Suprapubic skin (tissue), 4 donors: ENCODE measurements at regions not wholly inside any gene's neighbourhood (a gene's known extent, or its start where the extent isn't known, plus 50 kb on each side); places are given as distances from the start of the nearest gene placed in this dataset.

Experiments used
- DNase-seq, 2 donors: peaks; one replicate each; pipeline ENCODE4 v3.0.0-alpha.2; 2019; ENCODE audit warnings: low spot score in 2 of 2
- H3K27ac ChIP-seq: fragments of 200-600 bp; sonication (generic); one replicate; pipeline ENCODE4 v1.5.1; 2019
- H3K27me3 ChIP-seq: fragments of 200-600 bp; sonication (generic); one replicate; pipeline ENCODE4 v1.5.1; 2019
- H3K36me3 ChIP-seq: fragments of 200-600 bp; sonication (generic); one replicate; pipeline ENCODE4 v1.5.1; 2019
- H3K4me1 ChIP-seq: fragments of 200-600 bp; sonication (generic); one replicate; pipeline ENCODE4 v1.5.1; 2019
- H3K4me3 ChIP-seq: fragments of 200-600 bp; sonication (generic); one replicate; pipeline ENCODE4 v1.5.1; 2019; ENCODE audit warnings: mild to moderate bottlenecking
- H3K9me3 ChIP-seq: fragments of 200-600 bp; sonication (generic); one replicate; pipeline ENCODE4 v1.5.1; 2019
- EP300 ChIP-seq: sonication (generic); formaldehyde crosslinking; IDR thresholded peaks from one replicate; pipeline ENCODE4 v1.6.1; 2017; ENCODE audit warnings: antibody characterized with exemption
- POLR2A ChIP-seq, 2 donors: fragments of 450-650 bp; IDR thresholded peaks; one replicate each; pipeline ENCODE4 v1.6.1; 2017; ENCODE audit warnings: antibody characterized with exemption in 2 of 2, mild to moderate bottlenecking in 2 of 2, moderate library complexity in 2 of 2
- POLR2AphosphoS5 ChIP-seq, 3 donors: sonication (generic); formaldehyde crosslinking; IDR thresholded peaks; one replicate each; pipeline ENCODE4 v1.6.1; 2017; ENCODE audit warnings: antibody characterized with exemption in 3 of 3
- WGBS: methylation state at CpG from one replicate; pipeline ENCODE4 v1.1.5; 2018; 5-methylcytosine and 5-hydroxymethylcytosine counted together
- TF ChIP-seq, protein P1 (sequence below), 2 donors: fragments of 200-600 bp in 1 of 2; fragments of 450-650 bp in 1 of 2; sonication (generic) in 1 of 2; IDR thresholded peaks; one replicate each; pipeline ENCODE4 v1.5.1; 2016 to 2019; ENCODE audit warnings: antibody characterized with exemption in 2 of 2, mild to moderate bottlenecking in 1 of 2, moderate library complexity in 1 of 2

DNA sequence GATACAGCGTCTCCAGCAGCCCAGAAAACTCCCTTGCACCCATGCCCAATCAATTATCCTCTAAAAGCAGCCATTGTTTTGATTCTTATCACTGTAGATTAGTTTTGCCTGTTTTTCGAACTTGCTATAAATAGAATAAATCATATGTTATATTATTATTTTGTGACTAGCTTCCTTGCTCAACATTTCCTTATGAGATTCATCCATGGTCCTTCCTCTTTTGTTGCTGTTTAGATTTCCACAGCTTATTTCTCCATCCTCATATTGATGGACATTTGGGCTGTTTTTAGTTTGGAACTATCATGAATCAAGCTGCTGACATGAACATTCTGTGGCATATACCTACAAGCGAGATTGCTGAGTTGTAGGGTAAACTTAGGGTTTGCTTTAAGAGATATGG is 595.3 kb downstream of the BCOR start:
- Histone ChIP-seq H3K9me3 (no peaks in the 10 kb centered on the region), H3K36me3 (no peaks in the 10 kb centered on the region), H3K27me3 (no peaks in the 10 kb centered on the region), H3K27ac (no peak overlapping the region), H3K4me3 (no peak overlapping the region), H3K4me1 (no peaks in the 10 kb centered on the region)
- TF ChIP-seq POLR2A (IDR thresholded peaks at IDR 0.05) (no peak), POLR2AphosphoS5 (IDR thresholded peaks at IDR 0.05) (no peak), EP300 (no peak)
- TF ChIP-seq, protein P1, sequence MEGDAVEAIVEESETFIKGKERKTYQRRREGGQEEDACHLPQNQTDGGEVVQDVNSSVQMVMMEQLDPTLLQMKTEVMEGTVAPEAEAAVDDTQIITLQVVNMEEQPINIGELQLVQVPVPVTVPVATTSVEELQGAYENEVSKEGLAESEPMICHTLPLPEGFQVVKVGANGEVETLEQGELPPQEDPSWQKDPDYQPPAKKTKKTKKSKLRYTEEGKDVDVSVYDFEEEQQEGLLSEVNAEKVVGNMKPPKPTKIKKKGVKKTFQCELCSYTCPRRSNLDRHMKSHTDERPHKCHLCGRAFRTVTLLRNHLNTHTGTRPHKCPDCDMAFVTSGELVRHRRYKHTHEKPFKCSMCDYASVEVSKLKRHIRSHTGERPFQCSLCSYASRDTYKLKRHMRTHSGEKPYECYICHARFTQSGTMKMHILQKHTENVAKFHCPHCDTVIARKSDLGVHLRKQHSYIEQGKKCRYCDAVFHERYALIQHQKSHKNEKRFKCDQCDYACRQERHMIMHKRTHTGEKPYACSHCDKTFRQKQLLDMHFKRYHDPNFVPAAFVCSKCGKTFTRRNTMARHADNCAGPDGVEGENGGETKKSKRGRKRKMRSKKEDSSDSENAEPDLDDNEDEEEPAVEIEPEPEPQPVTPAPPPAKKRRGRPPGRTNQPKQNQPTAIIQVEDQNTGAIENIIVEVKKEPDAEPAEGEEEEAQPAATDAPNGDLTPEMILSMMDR (IDR thresholded peaks at IDR 0.05), result no peak
- 72% methylated on average over 3 of the region's 3 CpGs for WGBS
- DNase-seq, result no peak

DNA sequence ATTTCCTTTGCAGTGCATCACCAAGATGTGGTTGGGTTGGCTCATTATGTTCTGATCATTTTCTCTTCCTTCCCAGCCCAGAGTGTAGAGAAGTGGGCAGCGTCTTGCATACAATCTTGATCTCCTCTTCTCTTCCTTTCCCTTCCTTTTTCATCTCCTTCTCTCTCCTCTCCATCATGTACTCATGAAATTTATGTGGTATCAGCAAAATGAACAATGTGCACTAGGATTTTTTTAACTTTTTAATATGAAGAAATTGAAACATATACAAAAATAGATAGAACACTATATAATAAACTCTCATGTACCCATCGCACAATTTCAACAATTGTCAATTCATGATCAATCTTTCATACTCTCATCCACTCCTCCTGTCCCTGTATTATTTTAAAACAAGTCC is 593.5 kb downstream of the BCOR start:
- TF ChIP-seq EP300 (no peak), POLR2AphosphoS5 (IDR thresholded peaks at IDR 0.05) (no peak), POLR2A (IDR thresholded peaks at IDR 0.05) (no peak)
- TF ChIP-seq, protein P1 (IDR thresholded peaks at IDR 0.05), result no peak
- Histone ChIP-seq H3K27me3 (no peaks in the 10 kb centered on the region), H3K4me1 (no peaks in the 10 kb centered on the region), H3K36me3 (no peaks in the 10 kb centered on the region), H3K9me3 (no peaks in the 10 kb centered on the region), H3K27ac (no peak overlapping the region), H3K4me3 (no peak overlapping the region)
- 45% methylated on average over 2 of the region's 2 CpGs for WGBS
- no peak for DNase-seq

- no peak for TF ChIP-seq POLR2AphosphoS5 (IDR thresholded peaks at IDR 0.05)
- no peak for TF ChIP-seq POLR2A (IDR thresholded peaks at IDR 0.05)
- TF ChIP-seq, protein P1 (IDR thresholded peaks at IDR 0.05), result no peak
- no peak for DNase-seq
- Histone ChIP-seq H3K27me3 (no peaks in the 10 kb centered on the region), H3K4me3 (no peak overlapping the region), H3K4me1 (no peaks in the 10 kb centered on the region), H3K9me3 (no peaks in the 10 kb centered on the region), H3K27ac (no peak overlapping the region), H3K36me3 (no peaks in the 10 kb centered on the region)
- 48% methylated on average over 5 of the region's 5 CpGs for WGBS
Measured at GRCh38 chrX:39504850-39505259, 592.9 kb downstream of the BCOR start.

GRCh38 chrX:39506131-39506530 is 591.6 kb downstream of the BCOR start:
- no peak overlapping the region for H3K27ac ChIP-seq
- TF ChIP-seq POLR2AphosphoS5 (IDR thresholded peaks at IDR 0.05), result no peak
- TF ChIP-seq EP300, result no peak
- no peak for TF ChIP-seq POLR2A (IDR thresholded peaks at IDR 0.05)
- TF ChIP-seq, protein P1 (IDR thresholded peaks at IDR 0.05), result no peak
- H3K36me3 ChIP-seq, result no peaks in the 10 kb centered on the region
- H3K4me3 ChIP-seq, result no peak overlapping the region
- no peaks in the 10 kb centered on the region for H3K27me3 ChIP-seq
- no peak for DNase-seq
- WGBS, result 84% methylated on average over 9 of the region's 9 CpGs
- no peaks in the 10 kb centered on the region for H3K9me3 ChIP-seq
- no peaks in the 10 kb centered on the region for H3K4me1 ChIP-seq

GRCh38 chrX:39507034-39507433 is 590.7 kb downstream of the BCOR start:
- Histone ChIP-seq H3K27ac (no peak overlapping the region), H3K27me3 (no peaks in the 10 kb centered on the region), H3K9me3 (no peaks in the 10 kb centered on the region), H3K36me3 (no peaks in the 10 kb centered on the region), H3K4me1 (no peaks in the 10 kb centered on the region), H3K4me3 (no peak overlapping the region)
- DNase-seq, result no peak
- TF ChIP-seq, protein P1 (IDR thresholded peaks at IDR 0.05), result no peak
- TF ChIP-seq POLR2AphosphoS5 (IDR thresholded peaks at IDR 0.05) (no peak), POLR2A (IDR thresholded peaks at IDR 0.05) (no peak), EP300 (no peak)
- 72% methylated on average over 8 of the region's 8 CpGs for WGBS
